Kidney epithelial cell (primary cell): ENCODE measurements at regions not wholly inside any gene's neighbourhood (a gene's known extent, or its start where the extent isn't known, plus 50 kb on each side); places are given as distances from the start of the nearest gene placed in this dataset.
"Not testable (repeated sequence)": the region's sequence is repeated elsewhere in the genome, so short reads cannot be mapped to it uniquely, and the experiment has no call there.

ENCODE experiments used
- DNase-seq: peaks from one replicate; pipeline ENCODE4 v3.0.0-alpha.2; 2010; ENCODE audit warnings: low read depth
- H3K27me3 ChIP-seq: 2 replicates; pipeline ENCODE4 v1.6.0; 2011; ENCODE audit warnings: low read length; ENCODE audit not compliant: control insufficient read depth, insufficient read depth
- H3K36me3 ChIP-seq: 2 replicates; pipeline ENCODE4 v1.5.1; 2011; ENCODE audit warnings: low read length; ENCODE audit not compliant: control insufficient read depth, insufficient read depth
- H3K4me3 ChIP-seq: 2 replicates; pipeline ENCODE4 v1.5.1; 2011; ENCODE audit warnings: low read depth, mild to moderate bottlenecking, control low read depth, low read length
- CTCF ChIP-seq: IDR thresholded peaks from 2 replicates; pipeline ENCODE4 v1.5.1; 2011; ENCODE audit warnings: mild to moderate bottlenecking, moderate library complexity, low read length, control low read depth, inconsistent platforms; ENCODE audit not compliant: insufficient read depth, poor library complexity, severe bottlenecking

- DNase-seq: no peak
- TF ChIP-seq CTCF: no peak
- Histone ChIP-seq H3K27me3 (no peaks in the 10 kb centered on the region), H3K4me3 (no peak overlapping the region), H3K36me3 (no peaks in the 10 kb centered on the region)
These were observed 92.5 kb downstream of the C11orf87 start for GRCh38 chr11:109514313-109515018.

GRCh38 chr11:109519253-109519652, 97.3 kb downstream of the C11orf87 start:
- H3K27me3 ChIP-seq: no peaks in the 10 kb centered on the region
- no peak for DNase-seq
- H3K4me3 ChIP-seq: no peak overlapping the region
- no peak for TF ChIP-seq CTCF
- H3K36me3 ChIP-seq: no peaks in the 10 kb centered on the region

- H3K4me3 ChIP-seq: no peak overlapping the region
- H3K36me3 ChIP-seq: no peaks in the 10 kb centered on the region
- TF ChIP-seq CTCF: no peak
- no peaks in the 10 kb centered on the region for H3K27me3 ChIP-seq
- DNase-seq: no peak
These were observed 99.6 kb downstream of the C11orf87 start for GRCh38 chr11:109521571-109522086.

GRCh38 chr11:109522116-109522755, 100.2 kb downstream of the C11orf87 start:
- TF ChIP-seq CTCF: no peak
- Histone ChIP-seq H3K36me3 (no peaks in the 10 kb centered on the region), H3K27me3 (no peaks in the 10 kb centered on the region), H3K4me3 (no peak overlapping the region)
- no peak for DNase-seq

- not testable (repeated sequence) for DNase-seq
These were observed 103.6 kb downstream of the C11orf87 start for GRCh38 chr11:109525636-109526035.

GRCh38 chr11:109526061-109526460, 104.1 kb downstream of the C11orf87 start:
- DNase-seq: no peak
- no peak overlapping the region for H3K4me3 ChIP-seq
- TF ChIP-seq CTCF: no peak
- H3K36me3 ChIP-seq: no peaks in the 10 kb centered on the region
- no peaks in the 10 kb centered on the region for H3K27me3 ChIP-seq

More at GRCh38 chr11:109525636-109526035, 103.6 kb downstream of the C11orf87 start:
- not testable (repeated sequence) for H3K27me3 ChIP-seq, H3K36me3 ChIP-seq, H3K4me3 ChIP-seq
